ENCODE measurements at regions not wholly inside any gene's neighbourhood (a gene's known extent, or its start where the extent isn't known, plus 50 kb on each side); places are given as distances from the start of the nearest gene placed in this dataset.

DNA sequence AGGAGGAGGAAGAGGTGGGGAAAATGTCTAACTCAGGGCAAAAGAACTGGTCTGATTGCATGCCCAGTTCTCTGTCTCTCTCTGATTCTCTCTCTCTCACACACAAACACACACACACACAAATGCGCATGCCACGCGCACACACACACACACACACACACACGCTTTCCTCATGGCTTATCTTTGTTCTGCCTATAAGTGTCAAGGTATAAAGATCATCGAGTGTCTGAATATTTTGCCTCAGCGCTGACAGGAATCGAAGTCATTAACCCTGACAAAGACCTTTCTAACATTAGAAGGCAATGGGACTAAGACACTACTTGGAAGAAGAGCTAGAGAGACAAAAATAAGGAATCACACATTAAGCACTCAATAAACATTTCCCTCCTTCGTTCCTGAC, 497.1 kb upstream of the KLHL29 start:
- TF ChIP-seq POLR2A (IDR thresholded peaks at IDR 0.05): no peak
- TF ChIP-seq, protein P1, sequence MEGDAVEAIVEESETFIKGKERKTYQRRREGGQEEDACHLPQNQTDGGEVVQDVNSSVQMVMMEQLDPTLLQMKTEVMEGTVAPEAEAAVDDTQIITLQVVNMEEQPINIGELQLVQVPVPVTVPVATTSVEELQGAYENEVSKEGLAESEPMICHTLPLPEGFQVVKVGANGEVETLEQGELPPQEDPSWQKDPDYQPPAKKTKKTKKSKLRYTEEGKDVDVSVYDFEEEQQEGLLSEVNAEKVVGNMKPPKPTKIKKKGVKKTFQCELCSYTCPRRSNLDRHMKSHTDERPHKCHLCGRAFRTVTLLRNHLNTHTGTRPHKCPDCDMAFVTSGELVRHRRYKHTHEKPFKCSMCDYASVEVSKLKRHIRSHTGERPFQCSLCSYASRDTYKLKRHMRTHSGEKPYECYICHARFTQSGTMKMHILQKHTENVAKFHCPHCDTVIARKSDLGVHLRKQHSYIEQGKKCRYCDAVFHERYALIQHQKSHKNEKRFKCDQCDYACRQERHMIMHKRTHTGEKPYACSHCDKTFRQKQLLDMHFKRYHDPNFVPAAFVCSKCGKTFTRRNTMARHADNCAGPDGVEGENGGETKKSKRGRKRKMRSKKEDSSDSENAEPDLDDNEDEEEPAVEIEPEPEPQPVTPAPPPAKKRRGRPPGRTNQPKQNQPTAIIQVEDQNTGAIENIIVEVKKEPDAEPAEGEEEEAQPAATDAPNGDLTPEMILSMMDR (IDR thresholded peaks at IDR 0.05 in 4 of 5, conservative IDR thresholded peaks at IDR 0.05 in 1 of 5): no peak

All from gastrocnemius medialis (tissue), 4 donors.